ENCODE measurements at regions not wholly inside any gene's neighbourhood (a gene's known extent, or its start where the extent isn't known, plus 50 kb on each side); places are given as distances from the start of the nearest gene placed in this dataset.

GRCh38 chr10:81541517-81541916 lies 333.5 kb upstream of the NRG3 start:
- dilution Hi-C loops (cut with HindIII; ENCODE audit: low sequenced_read_pairs, unreplicated experiment) (no loop called here), in situ Hi-C loops (cut with MboI; ENCODE audit: low sequenced_read_pairs) (no loop called here), intact Hi-C loops (cut with micrococcal nuclease) (no loop called here)
- no peaks in the 10 kb centered on the region for H3K79me1 ChIP-seq (ENCODE audit: low read depth in 1 of 2, low read length in 2 of 2)
- no peak overlapping the region for H4K5ac ChIP-seq (ENCODE audit: low read depth, low read length)
- ChIA-PET POLR2A (ENCODE audit: unreplicated experiment) (no interaction called here), CTCF (no interaction called here)
- no TSS peak for BruUV-seq (replicated peaks)
- no peak for TF ChIP-seq NFE2L2 (IDR thresholded peaks at IDR 0.05; ENCODE audit: low read depth, low read length)
- TF ChIP-seq RFX5 (IDR thresholded peaks at IDR 0.05; ENCODE audit: low read depth, low read length): no peak
- no peak for TF ChIP-seq POLR2A (IDR thresholded peaks at IDR 0.05; ENCODE audit: low read depth, low read length)
- TF ChIP-seq SMC3 (IDR thresholded peaks at IDR 0.05; ENCODE audit: low read depth, low read length): no peak
- no peak for TF ChIP-seq CHD1 (IDR thresholded peaks at IDR 0.05; ENCODE audit: low read depth, low read length)
- no peak overlapping the region for H2BK120ac ChIP-seq (ENCODE audit: low read depth, low read length)
- no peaks in the 10 kb centered on the region; the same call in 1 of the 2 replicates for H3K9me3 ChIP-seq (ENCODE audit: control insufficient read depth, insufficient read depth, low read length)
- ATAC-seq (ENCODE audit: low read depth) (no peak), DNase-seq (no peak)
- H3K27me3 ChIP-seq (ENCODE audit: control insufficient read depth, insufficient read depth, low read length): no peaks in the 10 kb centered on the region
- no peak overlapping the region for H4K91ac ChIP-seq (ENCODE audit: insufficient read depth, low read depth, low read length)
- no peaks in the 10 kb centered on the region for H3K4me1 ChIP-seq (ENCODE audit: control insufficient read depth, insufficient read depth, low read length)
- no peak overlapping the region for H3K9ac ChIP-seq (ENCODE audit: low read depth, low read length)
- H2BK5ac ChIP-seq (ENCODE audit: low read depth, low read length, poor library complexity, severe bottlenecking): no peak overlapping the region
- no peak overlapping the region for H2BK15ac ChIP-seq (ENCODE audit: low read depth, low read length)
- no peaks in the 10 kb centered on the region for H3K36me3 ChIP-seq (ENCODE audit: control insufficient read depth, insufficient read depth, low read length)
- no peak overlapping the region for H3K4ac ChIP-seq (ENCODE audit: low read depth, low read length)
- no peak overlapping the region for H2AFZ ChIP-seq (replicated peaks; ENCODE audit: low read length, poor library complexity)
- no peak overlapping the region for H3K4me3 ChIP-seq (ENCODE audit: insufficient read depth, low read depth, low read length)
- H3K18ac ChIP-seq (ENCODE audit: low read depth, low read length): no peak overlapping the region
- H3K9me1 ChIP-seq (ENCODE audit: insufficient read depth, low read length): no peaks in the 10 kb centered on the region
- no peak overlapping the region for H3K23ac ChIP-seq (ENCODE audit: low read depth, low read length)
- H2BK20ac ChIP-seq (ENCODE audit: low read depth, low read length): no peak overlapping the region
- H2AK9ac ChIP-seq (replicated peaks; ENCODE audit: low read depth, low read length, poor library complexity): no peak overlapping the region
- H2AK5ac ChIP-seq (ENCODE audit: low read depth, low read length): no peak overlapping the region
- no peak overlapping the region for H3K27ac ChIP-seq (ENCODE audit: insufficient read depth, low read length)
- no peak overlapping the region for H3K4me2 ChIP-seq (ENCODE audit: low read depth, low read length)
- no peaks in the 10 kb centered on the region for H4K20me1 ChIP-seq (ENCODE audit: insufficient read depth, low read length)
- H4K8ac ChIP-seq (ENCODE audit: low read depth in 2 of 2, low read length in 2 of 2): no peak overlapping the region
- H3K14ac ChIP-seq (replicated peaks; ENCODE audit: low read depth, low read length): no peak overlapping the region
- no peak overlapping the region for H3K56ac ChIP-seq (ENCODE audit: extremely low read depth, insufficient read depth, low read length)

All from IMR-90 (cell line).